Fibroblast of pulmonary artery (primary cell): ENCODE measurements at regions not wholly inside any gene's neighbourhood (a gene's known extent, or its start where the extent isn't known, plus 50 kb on each side); places are given as distances from the start of the nearest gene placed in this dataset.

Experiments
- DNase-seq: peaks from one replicate; pipeline ENCODE4 v3.0.0-alpha.2; 2010; ENCODE audit warnings: low read depth
- H3K4me3 ChIP-seq: replicated peaks from 2 replicates; pipeline ENCODE4 v1.5.1; 2011; ENCODE audit warnings: low read depth, mild to moderate bottlenecking, control low read depth, low read length, moderate library complexity
- TF ChIP-seq, protein P1 (sequence below): IDR thresholded peaks from 2 replicates; pipeline ENCODE4 v1.5.1; 2011; ENCODE audit warnings: mild to moderate bottlenecking, control low read depth, low read length, inconsistent platforms; ENCODE audit errors: missing control alignments

- H3K4me3 ChIP-seq, result no peak overlapping the region
- no peak for DNase-seq
These were observed 994.8 kb upstream of the GHITM start for GRCh38 chr10:83144461-83144860.

GRCh38 chr10:83153714-83154113 lies 985.6 kb upstream of the GHITM start:
- TF ChIP-seq, protein P1, sequence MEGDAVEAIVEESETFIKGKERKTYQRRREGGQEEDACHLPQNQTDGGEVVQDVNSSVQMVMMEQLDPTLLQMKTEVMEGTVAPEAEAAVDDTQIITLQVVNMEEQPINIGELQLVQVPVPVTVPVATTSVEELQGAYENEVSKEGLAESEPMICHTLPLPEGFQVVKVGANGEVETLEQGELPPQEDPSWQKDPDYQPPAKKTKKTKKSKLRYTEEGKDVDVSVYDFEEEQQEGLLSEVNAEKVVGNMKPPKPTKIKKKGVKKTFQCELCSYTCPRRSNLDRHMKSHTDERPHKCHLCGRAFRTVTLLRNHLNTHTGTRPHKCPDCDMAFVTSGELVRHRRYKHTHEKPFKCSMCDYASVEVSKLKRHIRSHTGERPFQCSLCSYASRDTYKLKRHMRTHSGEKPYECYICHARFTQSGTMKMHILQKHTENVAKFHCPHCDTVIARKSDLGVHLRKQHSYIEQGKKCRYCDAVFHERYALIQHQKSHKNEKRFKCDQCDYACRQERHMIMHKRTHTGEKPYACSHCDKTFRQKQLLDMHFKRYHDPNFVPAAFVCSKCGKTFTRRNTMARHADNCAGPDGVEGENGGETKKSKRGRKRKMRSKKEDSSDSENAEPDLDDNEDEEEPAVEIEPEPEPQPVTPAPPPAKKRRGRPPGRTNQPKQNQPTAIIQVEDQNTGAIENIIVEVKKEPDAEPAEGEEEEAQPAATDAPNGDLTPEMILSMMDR, result no peak
- no peak for DNase-seq
- H3K4me3 ChIP-seq, result no peak overlapping the region

More at GRCh38 chr10:83144461-83144860, 994.8 kb upstream of the GHITM start:
- TF ChIP-seq, protein P1, result no peak

- TF ChIP-seq, protein P1, result no peak
- no peak for DNase-seq
- no peak overlapping the region for H3K4me3 ChIP-seq
These were observed 975.2 kb upstream of the GHITM start for GRCh38 chr10:83164156-83164555.

- TF ChIP-seq, protein P1, result no peak
- DNase-seq, result no peak
- no peak overlapping the region for H3K4me3 ChIP-seq
These were observed 974.0 kb upstream of the GHITM start for GRCh38 chr10:83165265-83165664.

DNA sequence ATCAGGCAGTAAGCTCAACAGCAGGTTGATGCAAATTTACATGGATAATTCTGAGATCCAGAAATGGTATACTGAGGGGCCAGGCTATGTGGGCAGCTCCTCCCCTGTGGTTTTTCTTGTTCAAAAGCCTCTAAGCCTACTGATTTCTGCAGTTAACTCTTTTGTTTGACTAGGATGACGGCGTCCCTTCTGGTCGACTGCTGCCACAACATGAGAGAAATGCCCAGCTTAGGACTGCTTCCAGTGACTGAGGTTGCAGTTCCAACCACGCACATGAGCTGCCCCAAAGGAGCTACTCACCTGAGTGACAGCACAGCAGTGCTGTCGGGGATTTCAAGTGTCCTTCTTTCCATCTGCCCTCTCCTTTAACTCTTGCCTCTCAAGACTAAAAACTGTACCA lies 973.0 kb upstream of the GHITM start:
- no peak for DNase-seq
- TF ChIP-seq, protein P1, result no peak
- no peak overlapping the region for H3K4me3 ChIP-seq

- TF ChIP-seq, protein P1, result no peak
- DNase-seq, result no peak
- H3K4me3 ChIP-seq, result no peak overlapping the region
These were observed 972.2 kb upstream of the GHITM start for GRCh38 chr10:83167081-83167480.

DNA sequence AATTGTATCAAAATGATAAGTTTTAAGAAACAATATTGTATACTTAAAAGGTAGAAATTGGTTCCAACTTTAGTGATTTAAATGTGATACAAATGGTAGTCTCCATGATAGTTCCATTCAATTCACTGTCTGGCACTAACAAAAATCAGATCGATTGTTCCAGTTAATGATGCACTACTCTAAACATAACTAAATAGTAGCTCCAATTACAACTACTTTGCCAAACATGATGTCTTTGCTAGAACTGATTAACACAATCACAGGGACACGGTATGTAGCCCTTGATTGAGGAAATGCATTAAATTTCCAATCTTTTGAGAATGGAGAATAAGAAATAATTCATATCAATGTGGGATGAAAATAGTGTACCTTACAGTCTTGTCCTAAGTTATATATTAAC lies 962.4 kb upstream of the GHITM start:
- DNase-seq, result no peak
- TF ChIP-seq, protein P1, result no peak
- no peak overlapping the region for H3K4me3 ChIP-seq
